H1 (cell line): ENCODE measurements at regions not wholly inside any gene's neighbourhood (a gene's known extent, or its start where the extent isn't known, plus 50 kb on each side); places are given as distances from the start of the nearest gene placed in this dataset.

Source experiments
- CTCF ChIA-PET: fragments of 300-600 bp; sonication (Branson Sonifier 250); formaldehyde crosslinking; loops from one replicate; lab custom pipeline; 2021; ENCODE audit not compliant: partially characterized antibody; lab: Charles Lee
- POLR2A ChIA-PET: fragments of 300-600 bp; sonication (Branson Sonifier 250); formaldehyde crosslinking; loops from one replicate; lab custom pipeline; 2021; ENCODE audit warnings: inconsistent platforms; ENCODE audit not compliant: partially characterized antibody; lab: Charles Lee
- DNase-seq, 2 experiments: peaks; one replicate each; pipeline versions ENCODE4 v3.0.0 to v3.0.0-alpha.2; 2010 to 2022; ENCODE audit warnings: low spot score in 2 of 2, low read depth in 1 of 2, mixed read lengths in 1 of 2
- FAIRE-seq: peaks from 2 replicates; lab custom pipeline; 2011; peaks lifted over from hg19 to GRCh38; lab: Jason Lieb, UNC
- H2AFZ ChIP-seq: 2 replicates; pipeline ENCODE4 v1.8.1; 2012; ENCODE audit warnings: low read length, inconsistent platforms
- H2AK5ac ChIP-seq: 2 replicates; pipeline ENCODE4 v1.6.1; 2013; ENCODE audit warnings: low read depth, low read length
- H2BK120ac ChIP-seq: replicated peaks from 2 replicates; pipeline ENCODE3; 2013; ENCODE audit warnings: low read depth, low read length, inconsistent platforms
- H2BK12ac ChIP-seq: 2 replicates; pipeline ENCODE4 v1.6.1; 2013; ENCODE audit warnings: low read depth, low read length
- H2BK15ac ChIP-seq: 2 replicates; pipeline ENCODE4 v1.6.1; 2013; ENCODE audit warnings: low read length
- H2BK20ac ChIP-seq: 2 replicates; pipeline ENCODE4 v1.6.1; 2013; ENCODE audit warnings: low read length
- H2BK5ac ChIP-seq: 2 replicates; pipeline ENCODE4 v1.6.1; 2013; ENCODE audit warnings: low read depth, low read length
- H3K14ac ChIP-seq: 2 replicates; pipeline ENCODE4 v1.6.1; 2013; ENCODE audit warnings: inconsistent platforms; ENCODE audit not compliant: insufficient read length
- H3K18ac ChIP-seq: 2 replicates; pipeline ENCODE4 v1.6.1; 2013; ENCODE audit warnings: low read length; ENCODE audit errors: extremely low read depth
- H3K23ac ChIP-seq: 2 replicates; pipeline ENCODE4 v1.6.1; 2013; ENCODE audit warnings: inconsistent platforms; ENCODE audit not compliant: insufficient read length
- H3K23me2 ChIP-seq: 2 replicates; pipeline ENCODE4 v1.6.1; 2013; ENCODE audit warnings: low read depth, low read length
- H3K27ac ChIP-seq: 2 replicates; pipeline ENCODE4 v1.6.1; 2011; ENCODE audit warnings: low read depth, low read length, inconsistent platforms
- H3K27me3 ChIP-seq, 4 experiments: replicated peaks in 1 of 4; 1 replicate in 1 of 4; 2 replicates in 3 of 4; pipeline versions ENCODE4 v1.6.1 to v1.8.1; 2011 to 2013; ENCODE audit warnings: low read length in 3 of 4, mild to moderate bottlenecking in 3 of 4, inconsistent platforms in 2 of 4, mixed read lengths in 2 of 4, moderate library complexity in 1 of 4; ENCODE audit not compliant: control insufficient read depth in 3 of 4, insufficient read depth in 3 of 4; ENCODE audit errors: extremely low read depth in 1 of 4
- H3K36me3 ChIP-seq, 4 experiments: 2 replicates each; pipeline versions ENCODE4 v1.6.1 to v1.8.1; 2011 to 2013; ENCODE audit warnings: mild to moderate bottlenecking in 4 of 4, low read length in 3 of 4, moderate library complexity in 2 of 4, control low read depth in 1 of 4, inconsistent platforms in 1 of 4; ENCODE audit not compliant: insufficient read depth in 4 of 4, control insufficient read depth in 2 of 4
- H3K4ac ChIP-seq: replicated peaks from 2 replicates; pipeline ENCODE3; 2013; ENCODE audit warnings: low read length, low read depth, mixed read lengths, inconsistent platforms; ENCODE audit not compliant: insufficient read length
- H3K4me1 ChIP-seq, 4 experiments: replicated peaks in 1 of 4; 1 replicate in 1 of 4; 2 replicates in 3 of 4; pipeline versions ENCODE4 v1.6.1 to v1.8.1; 2011 to 2013; ENCODE audit warnings: low read length in 3 of 4, inconsistent platforms in 2 of 4, mixed read lengths in 1 of 4; ENCODE audit not compliant: insufficient read depth in 4 of 4, control insufficient read depth in 3 of 4
- H3K4me2 ChIP-seq, 2 experiments: 2 replicates each; pipeline versions ENCODE4 v1.6.1 to v1.8.1; 2011 to 2013; ENCODE audit warnings: low read depth in 2 of 2, low read length in 2 of 2, control low read depth in 1 of 2, inconsistent platforms in 1 of 2, mild to moderate bottlenecking in 1 of 2; ENCODE audit not compliant: insufficient read depth in 1 of 2
- H3K4me3 ChIP-seq, 4 experiments: fragments of 200-600, 300-600 bp in 1 of 4; sonication (generic), shearing (Covaris generic), sonication (Bioruptor Twin) in 1 of 4; 2 replicates each; pipeline versions ENCODE4 v1.5.1 to v1.8.1; 2011 to 2016; ENCODE audit warnings: low read length in 4 of 4, low read depth in 3 of 4, control low read depth in 2 of 4, inconsistent platforms in 2 of 4, mild to moderate bottlenecking in 2 of 4, mixed read lengths in 1 of 4, moderate library complexity in 1 of 4; ENCODE audit not compliant: insufficient read depth in 2 of 4; ENCODE audit errors: extremely low read depth in 1 of 4
- H3K56ac ChIP-seq: replicated peaks from 2 replicates; pipeline ENCODE3; 2013; ENCODE audit warnings: low read depth, mild to moderate bottlenecking, mixed read lengths, low read length, inconsistent platforms; ENCODE audit not compliant: insufficient read length
- H3K79me1 ChIP-seq: 2 replicates; pipeline ENCODE4 v1.6.1; 2013; ENCODE audit warnings: low read depth, low read length, control low read depth
- H3K79me2 ChIP-seq, 2 experiments: 2 replicates each; pipeline versions ENCODE4 v1.6.1 to v1.8.1; 2012 to 2013; ENCODE audit warnings: low read length in 2 of 2, mild to moderate bottlenecking in 2 of 2, inconsistent platforms in 1 of 2; ENCODE audit not compliant: insufficient read depth in 2 of 2, control insufficient read depth in 1 of 2
- H3K9ac ChIP-seq, 4 experiments: replicated peaks in 1 of 4; 1 replicate in 1 of 4; 2 replicates in 3 of 4; pipeline versions ENCODE4 v1.6.1 to v1.8.1; 2011 to 2013; ENCODE audit warnings: low read depth in 3 of 4, low read length in 3 of 4, control low read depth in 2 of 4, mild to moderate bottlenecking in 2 of 4, moderate library complexity in 2 of 4, inconsistent platforms in 1 of 4; ENCODE audit errors: extremely low read depth in 1 of 4
- H3K9me3 ChIP-seq, 2 experiments: 2 replicates each; pipeline versions ENCODE4 v1.6.1 to v1.8.1; 2012 to 2013; ENCODE audit warnings: mild to moderate bottlenecking in 2 of 2, moderate library complexity in 2 of 2, control low read depth in 1 of 2, inconsistent platforms in 1 of 2, low read depth in 1 of 2, low read length in 1 of 2, mixed read lengths in 1 of 2; ENCODE audit not compliant: insufficient read depth in 2 of 2
- H4K20me1 ChIP-seq, 2 experiments: replicated peaks in 1 of 2; 2 replicates each; pipeline versions ENCODE3 to v1.8.1; 2011 to 2013; ENCODE audit warnings: inconsistent platforms in 2 of 2, low read length in 2 of 2, mild to moderate bottlenecking in 1 of 2; ENCODE audit not compliant: insufficient read depth in 2 of 2, control insufficient read depth in 1 of 2
- H4K5ac ChIP-seq: 2 replicates; pipeline ENCODE4 v1.6.1; 2013; ENCODE audit warnings: low read length, low read depth, mixed read lengths, inconsistent platforms; ENCODE audit not compliant: insufficient read length
- H4K8ac ChIP-seq: 2 replicates; pipeline ENCODE4 v1.8.0; 2013; ENCODE audit warnings: mild to moderate bottlenecking, moderate library complexity, low read length, inconsistent platforms; ENCODE audit not compliant: insufficient read depth; ENCODE audit errors: extremely low read depth
- H4K91ac ChIP-seq: replicated peaks from 2 replicates; pipeline ENCODE3; 2013; ENCODE audit warnings: low read length, mixed read lengths, inconsistent platforms; ENCODE audit not compliant: insufficient read length
- KDM4A ChIP-seq: IDR thresholded peaks from one replicate; pipeline ENCODE4 v1.7.1; 2012; ENCODE audit warnings: low read depth, mild to moderate bottlenecking, moderate library complexity, low read length, inconsistent platforms; ENCODE audit not compliant: severe bottlenecking
- ZNF274 ChIP-seq: IDR thresholded peaks from 2 replicates; pipeline ENCODE4 v1.7.0; 2012; ENCODE audit warnings: low read length, borderline replicate concordance; ENCODE audit errors: extremely low read depth
- whole genome bisulfite sequencing, 2 experiments: shearing (Covaris generic) in 1 of 2; methylation state at CpG; one replicate each; pipeline versions ENCODE4 v1.1.6 to v1.1.7; 2013 to 2015; ENCODE audit warnings: low lambda C conversion rate in 2 of 2, mixed read lengths in 2 of 2, inconsistent platforms in 1 of 2, low coverage in 1 of 2, missing lambda C conversion rate in 1 of 2; ENCODE audit not compliant: insufficient replicate concordance in 2 of 2, insufficient coverage in 1 of 2, insufficient read length in 1 of 2; ENCODE audit errors: extremely low coverage in 1 of 2, missing lambda C conversion rate in 1 of 2; 5-methylcytosine and 5-hydroxymethylcytosine counted together
- TF ChIP-seq, protein P1 (sequence below): IDR thresholded peaks from 2 replicates; pipeline ENCODE4 v1.6.1; 2012; ENCODE audit warnings: inconsistent platforms
- TF ChIP-seq, protein P2 (sequence below): IDR thresholded peaks from 2 replicates; pipeline ENCODE4 v1.6.1; 2012; ENCODE audit warnings: inconsistent platforms

DNA sequence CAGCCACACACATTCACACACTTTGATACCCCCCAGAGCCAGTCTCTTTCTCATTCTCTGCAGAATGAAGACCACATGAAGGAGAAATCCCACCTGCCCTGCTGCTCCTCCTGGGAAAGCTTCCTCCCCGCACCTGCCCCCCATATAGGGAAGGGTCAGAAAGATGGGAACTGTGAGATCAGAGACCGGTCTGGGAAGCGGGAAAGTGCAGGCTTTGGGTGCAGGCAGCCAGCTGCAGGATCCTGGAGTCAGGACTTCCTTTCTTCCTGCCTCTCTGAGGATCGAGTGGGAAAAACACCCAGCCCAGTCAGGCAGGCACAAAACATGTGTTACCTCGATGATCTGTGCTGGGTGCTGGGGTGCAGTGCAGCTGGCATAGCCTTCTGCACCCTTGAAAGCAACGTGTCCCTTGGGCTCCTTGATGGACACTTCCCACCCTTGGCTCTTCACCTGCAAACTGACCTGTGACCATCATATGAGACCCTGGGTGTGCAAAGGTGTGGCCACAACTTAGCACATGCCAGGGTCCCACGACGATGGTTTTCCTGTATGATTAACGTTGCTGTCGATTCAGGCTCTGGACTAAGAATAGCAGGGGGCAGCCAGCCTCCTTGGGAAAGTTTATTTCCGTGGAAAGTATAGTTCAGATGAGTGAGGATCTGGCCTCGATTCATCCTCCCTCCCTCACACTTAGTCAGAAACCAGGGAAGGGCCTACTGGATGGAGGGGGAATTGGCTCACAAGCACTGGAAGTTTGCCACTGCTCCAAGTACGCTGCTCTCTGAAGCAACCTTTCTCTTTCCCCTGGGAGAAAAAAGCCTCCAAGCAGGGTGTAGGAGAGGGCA lies 105.4 kb upstream of the MED13L start:
- Histone ChIP-seq H3K27ac (no peak overlapping the region), H3K9ac (peak overlapping the region in 1 of 4 experiments; percentile 29; a peak in 2 of 7 replicates), H3K9me3 (no peaks in the 10 kb centered on the region), H2BK5ac (peak overlapping the region; percentile 94), H3K79me1 (peaks cover 3% of the 10 kb centered on the region; the same call in 1 of the 2 replicates), H3K4me1 (peaks cover 5 to 30% (median 21%) of the 10 kb centered on the region in 4 experiments), H2AFZ (peak overlapping the region; percentile 82; the same call in 1 of the 2 replicates), H3K23ac (no peak overlapping the region), H2BK12ac (peak overlapping the region; percentile 99), H2BK120ac (peak overlapping the region; percentile 36), H3K14ac (no peak overlapping the region), H3K79me2 (no peaks in the 10 kb centered on the region), H3K4me3 (peak overlapping the region in 1 of 4 experiments; percentile 53; a peak in 1 of 8 replicates), H2AK5ac (peak overlapping the region; percentile 99), H2BK20ac (peak overlapping the region; percentile 99), H3K23me2 (peaks cover 10% of the 10 kb centered on the region; the same call in 1 of the 2 replicates), H2BK15ac (peak overlapping the region; percentile 50), H3K27me3 (peaks cover 0 to 4% (median 0%) of the 10 kb centered on the region in 4 experiments; a peak in 3 of 7 replicates), H4K8ac (no peak overlapping the region), H4K91ac (peak overlapping the region; percentile 92), H4K20me1 (no peaks in the 10 kb centered on the region), H3K4me2 (peak overlapping the region; percentile 68 to 94), H3K4ac (peak overlapping the region; percentile 53), H4K5ac (no peak overlapping the region), H3K18ac (peak overlapping the region; percentile 62), H3K56ac (no peak overlapping the region), H3K36me3 (no peaks in the 10 kb centered on the region)
- WGBS, 2 experiments, result 53% methylated on average over 13 of the region's 13 CpGs; no CpG with 5 or more reads in 1 of the 2 experiments
- POLR2A ChIA-PET, result interaction anchor here (0.8 to 1.5 kb wide), 2 partner anchors 16 to 44 kb away, joined by 3 to 6 read pairs; no protein-coding TSS in a partner anchor
- no peak for DNase-seq
- no peak for TF ChIP-seq ZNF274
- TF ChIP-seq, protein P1, sequence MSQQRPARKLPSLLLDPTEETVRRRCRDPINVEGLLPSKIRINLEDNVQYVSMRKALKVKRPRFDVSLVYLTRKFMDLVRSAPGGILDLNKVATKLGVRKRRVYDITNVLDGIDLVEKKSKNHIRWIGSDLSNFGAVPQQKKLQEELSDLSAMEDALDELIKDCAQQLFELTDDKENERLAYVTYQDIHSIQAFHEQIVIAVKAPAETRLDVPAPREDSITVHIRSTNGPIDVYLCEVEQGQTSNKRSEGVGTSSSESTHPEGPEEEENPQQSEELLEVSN, result 0 out of 2 replicates have a peak, but pooled peaks have one; percentile 29
- TF ChIP-seq, protein P2, sequence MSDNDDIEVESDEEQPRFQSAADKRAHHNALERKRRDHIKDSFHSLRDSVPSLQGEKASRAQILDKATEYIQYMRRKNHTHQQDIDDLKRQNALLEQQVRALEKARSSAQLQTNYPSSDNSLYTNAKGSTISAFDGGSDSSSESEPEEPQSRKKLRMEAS, result peak; percentile 11; the same call in 1 of the 2 replicates
- TF ChIP-seq KDM4A, result peak; percentile 16
- FAIRE-seq, result no peak
- CTCF ChIA-PET, result interaction anchor here (1.0 to 1.1 kb wide), 2 partner anchors 52 to 104 kb away, joined by 3 to 4 read pairs; no protein-coding TSS in a partner anchor
